GM12874 (cell line): ENCODE measurements at regions not wholly inside any gene's neighbourhood (a gene's known extent, or its start where the extent isn't known, plus 50 kb on each side); places are given as distances from the start of the nearest gene placed in this dataset.

Source experiments
- CTCF ChIP-seq: IDR thresholded peaks from 2 replicates; pipeline ENCODE4 v1.5.1; 2011; ENCODE audit warnings: low read depth, mild to moderate bottlenecking, control low read depth, low read length, moderate library complexity; ENCODE audit not compliant: insufficient read depth

- no peak for TF ChIP-seq CTCF
Observed at GRCh38 chr13:22024381-22024994, 353.6 kb downstream of the FGF9 start.

- no peak for TF ChIP-seq CTCF
Observed at GRCh38 chr13:22027566-22027965, 356.7 kb downstream of the FGF9 start.

- TF ChIP-seq CTCF: no peak
Observed at GRCh38 chr13:22028831-22029230, 358.0 kb downstream of the FGF9 start.

- TF ChIP-seq CTCF: no peak
Observed at GRCh38 chr13:22030321-22030720, 359.4 kb downstream of the FGF9 start.

- TF ChIP-seq CTCF: no peak
Observed at GRCh38 chr13:22031702-22032286, 360.9 kb downstream of the FGF9 start.

GRCh38 chr13:22032905-22033304, 362.0 kb downstream of the FGF9 start:
- TF ChIP-seq CTCF: no peak

GRCh38 chr13:22039961-22040360, 369.1 kb downstream of the FGF9 start:
- no peak for TF ChIP-seq CTCF
